ENCODE measurements at regions not wholly inside any gene's neighbourhood (a gene's known extent, or its start where the extent isn't known, plus 50 kb on each side); places are given as distances from the start of the nearest gene placed in this dataset.

- DNase-seq (ENCODE audit: low read depth) = peak; percentile 76
- H3K4me3 ChIP-seq (ENCODE audit: low read length) = no peak overlapping the region
- TF ChIP-seq CTCF (conservative IDR thresholded peaks at IDR 0.05; ENCODE audit: low read length) = no peak
Observed at GRCh38 chr18:68033466-68033865, 516.9 kb upstream of the DSEL start.

GRCh38 chr18:68024716-68025115, 508.2 kb upstream of the DSEL start:
- H3K4me3 ChIP-seq (ENCODE audit: low read length) = no peak overlapping the region
- no peak for TF ChIP-seq CTCF (conservative IDR thresholded peaks at IDR 0.05; ENCODE audit: low read length)
- DNase-seq (ENCODE audit: low read depth) = peak; percentile 46

- TF ChIP-seq CTCF (conservative IDR thresholded peaks at IDR 0.05; ENCODE audit: low read length) = no peak
- no peak for DNase-seq (ENCODE audit: low read depth)
- no peak overlapping the region for H3K4me3 ChIP-seq (ENCODE audit: low read length)
Observed at GRCh38 chr18:68017385-68017784, 500.9 kb upstream of the DSEL start.

GRCh38 chr18:67997496-67997895, 481.0 kb upstream of the DSEL start:
- DNase-seq (ENCODE audit: low read depth) = no peak
- no peak for TF ChIP-seq CTCF (conservative IDR thresholded peaks at IDR 0.05; ENCODE audit: low read length)
- H3K4me3 ChIP-seq (ENCODE audit: low read length) = no peak overlapping the region

DNA sequence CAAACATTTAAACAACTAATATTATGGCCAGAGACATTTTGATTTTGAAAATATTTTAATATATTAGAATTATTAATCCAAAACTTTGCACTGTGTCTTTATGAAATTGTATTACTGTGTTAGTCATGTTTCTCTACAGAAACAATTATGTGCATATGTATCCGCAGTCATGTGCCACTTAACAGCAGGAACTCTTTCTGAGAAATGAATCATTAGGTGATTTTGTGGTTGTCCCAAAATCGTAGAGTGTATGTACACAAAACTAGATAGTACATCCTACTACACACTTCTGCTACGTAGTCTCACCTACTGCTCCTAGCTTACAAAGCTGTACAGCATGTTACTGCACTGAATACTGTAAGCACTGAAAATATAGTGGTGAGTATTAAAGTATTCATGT, 479.2 kb upstream of the DSEL start:
- H3K4me3 ChIP-seq (ENCODE audit: low read length) = no peak overlapping the region
- no peak for DNase-seq (ENCODE audit: low read depth)
- TF ChIP-seq CTCF (conservative IDR thresholded peaks at IDR 0.05; ENCODE audit: low read length) = no peak

- TF ChIP-seq CTCF (conservative IDR thresholded peaks at IDR 0.05; ENCODE audit: low read length) = no peak
- DNase-seq (ENCODE audit: low read depth) = peak; percentile 4
- no peak overlapping the region for H3K4me3 ChIP-seq (ENCODE audit: low read length)
Observed at GRCh38 chr18:67980241-67980640, 463.7 kb upstream of the DSEL start.

DNA sequence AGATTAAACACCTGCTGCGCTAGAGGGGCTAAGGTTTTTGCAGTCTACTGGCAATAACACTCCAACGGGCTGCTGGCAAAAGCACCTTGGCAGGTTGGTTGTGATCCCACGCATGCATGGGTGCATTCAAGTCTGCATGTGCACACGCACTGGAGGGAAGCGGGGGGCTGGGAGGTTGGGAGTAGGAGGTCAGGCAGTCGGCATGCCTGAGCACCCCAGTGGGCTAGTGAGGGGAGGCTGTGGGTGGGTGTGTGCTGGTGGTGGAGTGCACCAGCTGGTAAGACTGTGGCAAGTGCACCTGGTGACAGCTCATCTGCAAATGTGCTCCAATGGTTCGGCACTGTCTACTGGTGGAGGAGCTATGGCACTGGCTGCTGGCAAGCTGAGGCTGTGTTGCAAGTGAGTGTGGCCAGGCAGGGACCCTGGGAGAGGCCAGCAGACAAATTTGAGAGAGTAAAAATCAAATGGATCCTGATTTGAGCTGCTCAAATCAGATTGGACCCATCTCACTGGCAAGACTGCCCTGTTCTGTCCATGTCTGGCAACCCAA, 460.6 kb upstream of the DSEL start:
- no peak overlapping the region for H3K4me3 ChIP-seq (ENCODE audit: low read length)
- no peak for TF ChIP-seq CTCF (conservative IDR thresholded peaks at IDR 0.05; ENCODE audit: low read length)

More for the DNA sequence above, 460.6 kb upstream of the DSEL start:
- no peak for DNase-seq (ENCODE audit: low read depth)
